ENCODE measurements at regions not wholly inside any gene's neighbourhood (a gene's known extent, or its start where the extent isn't known, plus 50 kb on each side); places are given as distances from the start of the nearest gene placed in this dataset.

DNA sequence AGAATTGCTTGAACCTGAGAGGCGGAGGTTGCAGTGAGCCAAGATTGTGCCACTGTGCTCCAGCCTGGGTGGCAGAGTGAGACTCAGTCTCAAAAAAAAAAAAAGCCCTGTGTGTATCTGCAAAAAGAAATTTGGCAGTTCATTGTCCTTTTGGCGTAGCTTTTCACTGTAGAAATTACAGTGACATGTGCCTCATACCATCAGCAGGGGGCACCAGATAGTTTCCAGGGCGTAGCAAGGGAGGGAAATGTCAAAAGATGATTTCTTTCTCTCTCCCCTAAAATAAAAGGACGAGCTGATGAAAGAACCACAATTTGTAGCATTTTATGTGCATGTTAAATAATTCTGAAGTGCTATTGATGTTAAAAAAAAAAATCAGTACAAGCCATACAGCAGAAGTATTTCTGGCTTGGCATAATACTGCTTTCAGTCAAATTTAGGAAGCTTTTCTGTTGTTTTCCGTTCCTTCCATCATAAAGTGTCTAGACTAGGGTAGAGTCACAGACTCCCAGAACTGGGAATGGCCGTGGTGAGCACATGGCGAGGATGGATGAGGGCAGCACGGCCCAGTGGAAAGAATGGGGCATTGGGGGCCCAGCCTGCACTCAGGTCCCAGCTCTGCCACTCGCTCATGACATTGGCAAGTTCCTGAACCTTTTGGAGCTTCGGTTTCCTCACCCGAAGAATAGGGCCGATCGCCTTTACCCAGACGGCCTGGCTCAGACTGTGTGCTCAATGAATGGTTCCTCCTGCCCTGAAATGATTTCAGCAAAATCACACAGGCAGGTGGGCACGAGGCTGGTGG, 59.8 kb upstream of the RPH3AL start:
- DNase-seq: no peak

DNA sequence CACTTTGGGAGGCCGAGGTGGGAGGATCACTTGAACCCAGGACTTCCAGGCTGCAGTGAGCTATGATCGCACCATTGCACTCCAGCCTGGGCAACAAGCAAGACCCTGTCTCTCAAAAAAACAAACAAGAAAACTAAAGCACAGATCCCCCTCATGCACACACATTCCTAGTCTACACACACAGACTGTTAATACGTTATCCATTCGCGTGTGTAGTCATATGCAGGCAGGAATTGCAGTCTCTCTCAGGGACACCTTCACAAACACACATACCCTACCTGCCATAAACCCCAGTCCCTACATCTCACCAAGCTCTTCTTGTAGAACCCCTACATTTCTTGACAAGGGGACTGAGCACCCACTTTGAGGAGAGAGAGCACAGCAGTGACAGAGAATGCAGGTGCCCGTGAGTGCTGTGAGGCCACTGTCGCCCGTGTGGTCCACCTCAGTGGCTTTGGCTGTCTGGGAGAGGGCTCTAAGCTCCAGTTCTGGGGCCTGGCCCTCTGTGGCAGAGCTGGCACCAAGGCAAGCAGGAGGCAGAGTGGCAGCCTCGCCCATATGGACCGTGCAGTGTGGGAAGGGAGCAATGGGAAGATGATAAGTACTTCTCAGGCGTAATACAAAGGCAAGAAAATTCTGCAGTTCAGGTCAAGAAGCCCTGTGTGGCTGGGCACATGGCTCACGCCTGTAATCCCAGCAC, 59.0 kb upstream of the RPH3AL start:
- no peak for DNase-seq

- no peak for DNase-seq
Observed at GRCh38 chr17:410543-411401, 58.2 kb upstream of the RPH3AL start.

DNA sequence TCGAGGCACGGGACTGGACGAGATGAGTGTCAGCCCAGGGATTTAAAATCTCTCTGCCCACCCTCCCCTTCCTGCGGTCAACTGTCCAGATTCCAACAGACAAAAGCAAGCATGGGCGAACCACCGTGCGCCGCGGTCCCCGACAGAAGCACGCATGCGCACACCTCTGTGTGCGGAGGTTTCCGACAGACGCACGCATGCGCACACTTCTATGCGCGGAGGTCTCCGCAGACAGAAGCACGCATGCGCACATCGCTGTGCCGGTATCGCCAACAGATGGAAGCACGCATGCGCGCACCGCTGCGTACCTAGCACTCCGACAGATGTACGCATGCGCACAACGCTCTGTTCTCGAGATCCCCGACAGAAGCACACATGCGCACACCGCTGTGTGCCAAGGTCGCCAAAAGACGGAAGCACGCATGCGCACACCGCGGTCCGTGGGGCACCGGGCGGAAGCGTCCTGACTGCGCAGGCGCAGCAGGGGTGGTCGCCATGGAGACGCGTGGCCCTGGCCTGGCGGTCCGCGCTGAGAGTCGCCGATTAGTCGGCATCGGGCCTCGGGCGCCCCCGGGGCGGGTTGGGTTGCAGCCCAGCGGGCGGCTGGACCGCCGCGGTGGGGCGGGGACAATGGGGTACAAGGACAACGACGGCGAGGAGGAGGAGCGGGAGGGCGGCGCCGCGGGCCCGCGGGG, 57.4 kb upstream of the RPH3AL start:
- peak; percentile 72 for DNase-seq

DNA sequence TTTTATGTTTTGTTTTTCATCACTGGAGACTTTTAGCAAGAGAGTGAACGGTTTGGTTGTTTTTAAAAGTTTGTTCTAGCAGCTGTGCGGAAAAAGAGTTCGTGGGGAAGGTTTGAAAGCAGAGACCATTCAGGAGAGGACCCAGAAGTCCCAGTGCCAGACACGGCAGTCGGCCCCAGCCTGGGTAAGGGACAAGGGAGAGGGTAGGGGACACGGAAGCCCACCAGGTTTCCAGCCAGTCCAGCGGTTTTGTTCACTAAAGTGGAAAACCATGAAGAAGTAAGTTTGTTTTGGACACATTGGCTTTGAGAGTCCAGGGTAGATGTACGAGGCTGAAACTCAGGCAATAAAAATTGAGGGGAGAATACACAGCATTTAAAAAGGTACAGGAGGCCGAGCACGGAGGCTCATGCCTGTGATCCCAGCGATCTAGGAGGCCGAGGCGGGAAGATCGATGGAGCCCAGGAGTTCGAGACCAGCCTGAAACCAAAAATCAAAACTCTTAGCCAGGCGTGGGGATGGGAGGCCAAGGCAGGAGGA, 56.8 kb upstream of the RPH3AL start:
- DNase-seq: no peak

- DNase-seq: no peak
Observed at GRCh38 chr17:404703-405102, 52.1 kb upstream of the RPH3AL start.

All from SIG-M5 (cell line).